Left ventricle myocardium inferior (tissue), 1 donor: ENCODE measurements at regions not wholly inside any gene's neighbourhood (a gene's known extent, or its start where the extent isn't known, plus 50 kb on each side); places are given as distances from the start of the nearest gene placed in this dataset.

Experiments used
- DNase-seq: peaks from one replicate; pipeline ENCODE4 v3.0.0-alpha.2; 2020
- H3K27ac ChIP-seq: fragments of 200-600 bp; replicated peaks from 2 replicates; pipeline ENCODE4 v1.8.0; 2021
- H3K27me3 ChIP-seq: fragments of 200-600 bp; 2 replicates; pipeline ENCODE4 v1.8.0; 2021; ENCODE audit warnings: low read depth
- H3K36me3 ChIP-seq: fragments of 200-600 bp; 2 replicates; pipeline ENCODE4 v1.8.0; 2021
- H3K4me1 ChIP-seq: fragments of 200-600 bp; 2 replicates; pipeline ENCODE4 v1.8.0; 2021
- H3K4me3 ChIP-seq: fragments of 200-600 bp; 2 replicates; pipeline ENCODE4 v1.8.0; 2021; ENCODE audit warnings: mild to moderate bottlenecking, moderate library complexity
- H3K9me3 ChIP-seq: fragments of 200-600 bp; replicated peaks from 2 replicates; pipeline ENCODE4 v1.8.0; 2021
- intact Hi-C: fragments of 100-400 bp; cut with micrococcal nuclease; formaldehyde crosslinking; loops from one replicate; pipeline ENCODE4 v1.11.0; 2022
- TF ChIP-seq, protein P1 (sequence below): fragments of 200-600 bp; IDR thresholded peaks from 2 replicates; pipeline ENCODE4 v1.8.0; 2021; ENCODE audit warnings: antibody characterized with exemption, mild to moderate bottlenecking, borderline replicate concordance
- donor health status: DM: no; HTN: yes; CAD: no; lungs with severe emphysema.

DNA sequence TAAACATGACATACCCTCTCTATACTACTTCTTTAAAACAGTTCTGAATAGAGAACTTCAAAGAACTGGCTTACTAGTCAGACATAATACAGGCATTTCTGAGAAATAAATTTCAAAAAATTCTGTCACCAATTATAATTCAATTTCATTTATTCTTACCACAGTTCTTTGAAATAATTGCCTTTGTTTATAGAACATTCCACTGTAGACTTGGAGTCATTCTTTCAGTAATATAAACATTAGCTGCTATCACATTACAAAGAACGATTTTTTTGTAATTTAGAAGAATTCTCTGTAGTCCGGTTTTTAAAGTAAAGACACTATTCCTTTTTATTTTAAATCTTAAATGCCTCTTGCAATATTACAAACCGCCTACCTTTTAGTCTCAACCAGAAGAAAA is 146.4 kb upstream of the COL11A1 start:
- intact Hi-C loops = no loop called here
- no peaks in the 10 kb centered on the region for H3K27me3 ChIP-seq
- TF ChIP-seq, protein P1, sequence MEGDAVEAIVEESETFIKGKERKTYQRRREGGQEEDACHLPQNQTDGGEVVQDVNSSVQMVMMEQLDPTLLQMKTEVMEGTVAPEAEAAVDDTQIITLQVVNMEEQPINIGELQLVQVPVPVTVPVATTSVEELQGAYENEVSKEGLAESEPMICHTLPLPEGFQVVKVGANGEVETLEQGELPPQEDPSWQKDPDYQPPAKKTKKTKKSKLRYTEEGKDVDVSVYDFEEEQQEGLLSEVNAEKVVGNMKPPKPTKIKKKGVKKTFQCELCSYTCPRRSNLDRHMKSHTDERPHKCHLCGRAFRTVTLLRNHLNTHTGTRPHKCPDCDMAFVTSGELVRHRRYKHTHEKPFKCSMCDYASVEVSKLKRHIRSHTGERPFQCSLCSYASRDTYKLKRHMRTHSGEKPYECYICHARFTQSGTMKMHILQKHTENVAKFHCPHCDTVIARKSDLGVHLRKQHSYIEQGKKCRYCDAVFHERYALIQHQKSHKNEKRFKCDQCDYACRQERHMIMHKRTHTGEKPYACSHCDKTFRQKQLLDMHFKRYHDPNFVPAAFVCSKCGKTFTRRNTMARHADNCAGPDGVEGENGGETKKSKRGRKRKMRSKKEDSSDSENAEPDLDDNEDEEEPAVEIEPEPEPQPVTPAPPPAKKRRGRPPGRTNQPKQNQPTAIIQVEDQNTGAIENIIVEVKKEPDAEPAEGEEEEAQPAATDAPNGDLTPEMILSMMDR = no peak
- H3K27ac ChIP-seq = no peak overlapping the region
- no peaks in the 10 kb centered on the region for H3K9me3 ChIP-seq
- DNase-seq = no peak
- no peaks in the 10 kb centered on the region for H3K36me3 ChIP-seq
- no peaks in the 10 kb centered on the region for H3K4me1 ChIP-seq
- no peak overlapping the region for H3K4me3 ChIP-seq

DNA sequence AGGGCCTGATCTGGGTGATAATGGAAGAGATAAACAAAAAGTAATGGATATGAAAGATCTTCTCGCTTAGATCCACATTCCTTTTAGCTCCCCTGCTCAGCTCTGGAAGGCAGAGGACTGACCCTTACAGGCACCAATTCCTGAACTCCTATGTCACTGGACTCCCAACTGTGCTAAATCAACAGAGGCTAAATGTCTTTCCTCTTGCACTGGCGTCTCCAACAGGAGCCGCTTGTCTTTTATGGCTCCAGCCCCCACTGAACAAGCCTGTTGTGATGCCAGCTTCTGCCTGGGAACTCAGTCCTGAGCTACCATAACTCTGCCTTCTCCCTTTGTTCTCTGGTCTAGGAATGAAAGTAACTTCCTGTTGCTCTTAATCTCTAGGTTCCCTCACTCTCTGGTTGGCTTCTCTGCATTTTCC is 142.1 kb upstream of the COL11A1 start:
- Histone ChIP-seq H3K4me1 (no peaks in the 10 kb centered on the region), H3K27ac (no peak overlapping the region), H3K36me3 (no peaks in the 10 kb centered on the region), H3K9me3 (no peaks in the 10 kb centered on the region), H3K4me3 (no peak overlapping the region), H3K27me3 (no peaks in the 10 kb centered on the region)
- TF ChIP-seq, protein P1 = no peak
- no peak for DNase-seq
- intact Hi-C loops = no loop called here

DNA sequence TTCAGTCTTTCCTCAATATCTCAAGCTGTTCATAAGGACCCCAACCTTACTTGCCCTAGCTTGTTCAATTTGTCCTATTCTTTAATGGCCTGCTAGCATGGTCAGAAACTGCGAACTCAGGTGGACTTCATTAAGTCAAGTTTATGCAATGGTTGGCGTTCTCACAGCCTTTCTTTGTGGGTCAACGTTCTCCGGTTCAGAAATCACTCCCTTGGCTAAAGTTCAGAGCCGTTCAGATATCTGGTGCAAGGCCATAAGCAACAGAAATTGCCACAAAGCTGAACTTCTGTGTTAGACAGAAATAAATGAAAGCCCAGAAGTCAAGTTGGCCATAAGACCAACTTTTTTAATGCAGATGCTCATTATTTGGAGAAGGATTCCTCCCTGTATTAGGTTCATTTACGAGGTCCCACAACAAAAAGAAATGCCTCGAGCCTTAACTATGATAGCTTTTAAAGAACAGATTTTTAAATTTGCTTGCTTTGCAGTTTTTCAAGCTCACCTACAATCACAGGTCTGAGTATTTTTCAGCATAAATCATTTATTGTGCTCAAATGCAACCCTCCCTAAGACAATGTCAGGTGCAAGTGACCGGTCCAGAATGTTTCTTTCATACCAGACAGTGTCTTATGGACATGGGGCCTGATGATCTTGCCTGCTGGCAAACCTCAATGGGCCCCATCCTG is 140.2 kb upstream of the COL11A1 start:
- TF ChIP-seq, protein P1 = no peak
- no peaks in the 10 kb centered on the region for H3K4me1 ChIP-seq
- H3K27me3 ChIP-seq = no peaks in the 10 kb centered on the region
- DNase-seq = no peak
- H3K9me3 ChIP-seq = no peaks in the 10 kb centered on the region
- no peaks in the 10 kb centered on the region for H3K36me3 ChIP-seq
- no peak overlapping the region for H3K4me3 ChIP-seq
- no peak overlapping the region for H3K27ac ChIP-seq
- intact Hi-C loops = no loop called here

DNA sequence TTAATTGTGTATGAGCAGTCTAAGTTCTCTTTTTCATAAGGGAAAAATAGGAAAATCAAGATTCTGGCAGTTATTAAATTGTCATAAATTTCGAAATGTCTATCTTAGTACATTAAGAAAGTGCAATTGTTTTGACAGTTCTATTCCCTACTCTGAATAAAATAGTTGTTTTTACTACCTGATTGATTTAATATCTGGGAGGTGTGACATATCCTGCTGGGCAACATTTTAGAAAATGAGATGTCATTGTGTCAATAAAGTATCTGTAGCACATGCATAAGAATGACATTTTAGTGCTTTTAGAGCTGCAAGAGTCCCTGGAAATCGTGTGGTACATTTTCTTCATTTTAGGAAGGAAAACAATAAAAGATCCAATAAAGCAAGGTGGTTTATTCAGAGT is 139.2 kb upstream of the COL11A1 start:
- H3K4me3 ChIP-seq = no peak overlapping the region
- intact Hi-C loops = no loop called here
- H3K27ac ChIP-seq = no peak overlapping the region
- DNase-seq = no peak
- H3K9me3 ChIP-seq = no peaks in the 10 kb centered on the region
- no peaks in the 10 kb centered on the region for H3K4me1 ChIP-seq
- no peaks in the 10 kb centered on the region for H3K27me3 ChIP-seq
- TF ChIP-seq, protein P1 = no peak
- H3K36me3 ChIP-seq = no peaks in the 10 kb centered on the region

DNA sequence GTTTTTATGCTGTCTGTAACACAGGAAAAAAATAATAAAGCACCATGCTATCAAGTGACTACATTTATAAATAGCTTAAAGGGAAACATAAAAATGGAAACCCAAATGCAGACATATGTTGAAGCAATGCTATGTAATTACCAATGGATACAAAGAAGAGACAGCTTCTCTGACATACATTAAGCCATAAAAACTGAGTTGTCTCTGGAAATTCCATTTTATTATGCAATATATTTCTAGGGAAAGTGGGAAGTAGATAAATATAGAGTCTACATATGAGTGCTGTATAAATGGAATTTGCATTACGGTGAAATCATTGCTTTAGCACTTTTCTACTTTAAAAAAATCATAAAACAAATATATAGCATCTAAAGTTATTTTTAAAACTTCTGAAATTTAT is 135.2 kb upstream of the COL11A1 start:
- no peaks in the 10 kb centered on the region for H3K9me3 ChIP-seq
- intact Hi-C loops = no loop called here
- no peak overlapping the region for H3K4me3 ChIP-seq
- TF ChIP-seq, protein P1 = no peak
- no peak for DNase-seq
- no peaks in the 10 kb centered on the region for H3K36me3 ChIP-seq
- H3K4me1 ChIP-seq = no peaks in the 10 kb centered on the region
- H3K27me3 ChIP-seq = no peaks in the 10 kb centered on the region
- no peak overlapping the region for H3K27ac ChIP-seq
